SU-DHL-6 (cell line): ENCODE measurements at regions not wholly inside any gene's neighbourhood (a gene's known extent, or its start where the extent isn't known, plus 50 kb on each side); places are given as distances from the start of the nearest gene placed in this dataset.

Experiments
- EZH2phosphoT487 ChIP-seq: fragments of 200-600 bp; sonication (generic), shearing (Covaris generic); conservative IDR thresholded peaks from 2 replicates; pipeline ENCODE4 v1.6.1; 2018; ENCODE audit warnings: mild to moderate bottlenecking, antibody characterized with exemption, low read length, moderate library complexity, mixed read lengths
- TF ChIP-seq, protein P1 (sequence below): fragments of 200-600 bp; sonication (generic); IDR thresholded peaks from one replicate; pipeline ENCODE4 v1.5.1; 2017; ENCODE audit warnings: antibody characterized with exemption, mild to moderate bottlenecking, low read length, moderate library complexity; ENCODE audit not compliant: insufficient read depth, poor library complexity, severe bottlenecking

- TF ChIP-seq, protein P1, sequence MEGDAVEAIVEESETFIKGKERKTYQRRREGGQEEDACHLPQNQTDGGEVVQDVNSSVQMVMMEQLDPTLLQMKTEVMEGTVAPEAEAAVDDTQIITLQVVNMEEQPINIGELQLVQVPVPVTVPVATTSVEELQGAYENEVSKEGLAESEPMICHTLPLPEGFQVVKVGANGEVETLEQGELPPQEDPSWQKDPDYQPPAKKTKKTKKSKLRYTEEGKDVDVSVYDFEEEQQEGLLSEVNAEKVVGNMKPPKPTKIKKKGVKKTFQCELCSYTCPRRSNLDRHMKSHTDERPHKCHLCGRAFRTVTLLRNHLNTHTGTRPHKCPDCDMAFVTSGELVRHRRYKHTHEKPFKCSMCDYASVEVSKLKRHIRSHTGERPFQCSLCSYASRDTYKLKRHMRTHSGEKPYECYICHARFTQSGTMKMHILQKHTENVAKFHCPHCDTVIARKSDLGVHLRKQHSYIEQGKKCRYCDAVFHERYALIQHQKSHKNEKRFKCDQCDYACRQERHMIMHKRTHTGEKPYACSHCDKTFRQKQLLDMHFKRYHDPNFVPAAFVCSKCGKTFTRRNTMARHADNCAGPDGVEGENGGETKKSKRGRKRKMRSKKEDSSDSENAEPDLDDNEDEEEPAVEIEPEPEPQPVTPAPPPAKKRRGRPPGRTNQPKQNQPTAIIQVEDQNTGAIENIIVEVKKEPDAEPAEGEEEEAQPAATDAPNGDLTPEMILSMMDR: no peak
- TF ChIP-seq EZH2phosphoT487: no peak
These were observed 66.5 kb upstream of the FNDC3B start for GRCh38 chr3:171972871-171973348.
